ENCODE measurements at regions not wholly inside any gene's neighbourhood (a gene's known extent, or its start where the extent isn't known, plus 50 kb on each side); places are given as distances from the start of the nearest gene placed in this dataset.

GRCh38 chr3:72590732-72591221, 257.5 kb downstream of the SHQ1 start:
- TF ChIP-seq CTCF (IDR thresholded peaks at IDR 0.05; ENCODE audit: low read length) (no peak), EZH2 (optimal IDR thresholded peaks at IDR 0.05; ENCODE audit: low read depth, low read length) (no peak)
